Panc1 (cell line): ENCODE measurements at regions not wholly inside any gene's neighbourhood (a gene's known extent, or its start where the extent isn't known, plus 50 kb on each side); places are given as distances from the start of the nearest gene placed in this dataset.

Experiments
- CTCF ChIP-seq: fragments of 450-650 bp; IDR thresholded peaks from 2 replicates; pipeline ENCODE4 v1.5.1; 2017; ENCODE audit warnings: mild to moderate bottlenecking
- POLR2AphosphoS5 ChIP-seq: IDR thresholded peaks from 2 replicates; pipeline ENCODE4 v1.6.1; 2012; ENCODE audit warnings: mild to moderate bottlenecking, low read depth, low read length, moderate library complexity

- TF ChIP-seq POLR2AphosphoS5 (peak; percentile 14; the same call in 1 of the 2 replicates), CTCF (no peak)
Observed at GRCh38 chr17:77299256-77300015, 158.7 kb downstream of the SEC14L1 start.
